ENCODE measurements at regions not wholly inside any gene's neighbourhood (a gene's known extent, or its start where the extent isn't known, plus 50 kb on each side); places are given as distances from the start of the nearest gene placed in this dataset.
A peak's percentile ranks its signal among the peaks of the same experiment; 100 is the strongest.
"Not testable (repeated sequence)": the region's sequence is repeated elsewhere in the genome, so short reads cannot be mapped to it uniquely, and the experiment has no call there.

DNA sequence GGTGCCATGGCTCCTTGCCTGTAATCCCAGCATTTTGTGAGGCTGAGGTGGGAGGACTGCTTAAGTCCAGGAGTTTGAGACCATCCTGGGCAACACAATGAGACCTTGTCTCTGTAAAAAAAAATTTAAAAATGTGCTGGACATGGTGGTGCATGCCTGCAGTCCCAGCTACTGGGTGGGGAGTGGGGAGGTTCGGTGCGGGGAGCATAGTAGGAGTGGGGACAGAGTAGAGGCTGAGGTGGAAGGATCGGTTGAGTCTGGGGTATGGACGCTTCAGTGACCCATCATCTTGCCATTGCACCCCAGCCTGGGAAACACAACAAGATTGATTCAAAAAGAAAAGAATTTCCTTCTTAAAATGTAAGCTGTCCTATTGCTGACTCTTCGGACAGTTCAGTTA, 1490.0 kb upstream of the GBE1 start:
- DNase-seq (ENCODE audit: missing footprints) (no peak), ATAC-seq (no peak)
- intact Hi-C loops (cut with DNase I), result no loop called here

DNA sequence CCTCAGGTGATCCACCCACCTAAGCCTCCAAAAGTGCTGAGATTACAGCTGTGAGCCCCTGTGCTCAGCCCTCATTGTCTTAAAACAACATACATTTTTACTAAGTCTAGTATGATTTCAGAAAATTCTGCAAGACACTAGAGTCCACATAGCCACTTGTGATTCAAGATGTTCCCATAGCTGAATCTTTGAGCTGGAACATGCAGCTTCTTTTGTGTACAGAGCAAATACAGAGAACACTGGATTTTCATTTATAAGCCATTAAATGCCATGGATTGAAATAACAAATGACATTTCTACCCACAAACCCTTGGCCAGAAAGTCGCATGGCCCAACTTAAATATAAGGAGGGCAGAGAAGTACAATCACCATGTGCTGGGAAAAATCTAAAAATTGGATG, 1489.2 kb upstream of the GBE1 start:
- intact Hi-C loops (cut with DNase I), result no loop called here
- no peak for DNase-seq (ENCODE audit: missing footprints)
- no peak for ATAC-seq

GRCh38 chr3:83248454-83248853, 1487.0 kb upstream of the GBE1 start:
- intact Hi-C loops (cut with DNase I), result no loop called here
- DNase-seq (ENCODE audit: missing footprints) (no peak), ATAC-seq (no peak)

- no peak for DNase-seq (ENCODE audit: missing footprints)
- intact Hi-C loops (cut with DNase I), result no loop called here
- ATAC-seq, result no peak
These were observed 1473.9 kb upstream of the GBE1 start for GRCh38 chr3:83235180-83235814.

DNA sequence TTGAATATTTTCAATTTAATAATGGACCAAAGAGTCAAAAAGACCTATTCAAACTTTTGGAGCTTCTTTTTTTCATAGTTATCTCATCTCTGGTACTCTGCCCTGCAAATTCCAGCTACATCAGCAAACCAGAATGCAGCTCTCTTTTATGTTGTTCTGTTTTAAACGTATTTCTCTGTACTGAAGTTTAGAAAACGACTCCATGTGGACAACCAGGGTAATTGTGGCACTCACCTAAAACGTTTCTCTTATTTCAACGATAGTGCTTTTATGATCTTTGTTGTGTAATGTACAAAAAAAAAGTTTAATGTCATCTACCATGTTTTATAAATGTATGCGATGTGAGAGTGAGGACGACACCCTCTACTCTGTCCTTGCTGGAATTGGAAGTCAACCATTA, 1472.3 kb upstream of the GBE1 start:
- ATAC-seq (no peak), DNase-seq (ENCODE audit: missing footprints) (no peak)
- intact Hi-C loops (cut with DNase I), result no loop called here

- ATAC-seq (no peak), DNase-seq (ENCODE audit: missing footprints) (no peak)
- intact Hi-C loops (cut with DNase I), result no loop called here
These were observed 1469.4 kb upstream of the GBE1 start for GRCh38 chr3:83230841-83231240.

DNA sequence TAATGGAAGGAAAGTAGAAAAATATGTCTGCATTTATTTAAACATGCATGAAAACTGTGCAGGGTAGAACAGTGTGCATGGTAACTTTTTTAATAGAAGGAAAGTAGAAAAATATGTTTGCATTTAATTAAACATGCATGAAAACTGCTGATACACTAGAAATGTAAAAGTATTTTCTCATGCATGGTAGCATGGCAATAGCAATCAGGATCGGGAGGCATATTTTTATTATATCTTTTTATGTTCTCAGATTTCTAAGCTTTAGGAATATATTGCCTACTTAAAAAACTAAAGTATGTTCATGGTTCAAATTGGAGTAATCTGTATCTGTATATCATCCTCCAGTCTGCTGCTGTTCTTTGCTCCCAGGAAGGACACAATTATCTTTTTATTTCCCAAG, 1468.9 kb upstream of the GBE1 start:
- ATAC-seq (no peak), DNase-seq (ENCODE audit: missing footprints) (no peak)

GRCh38 chr3:83226751-83227150, 1465.3 kb upstream of the GBE1 start:
- intact Hi-C loops (cut with DNase I), result no loop called here
- ATAC-seq, result no peak
- no peak for DNase-seq (ENCODE audit: missing footprints)

More for the DNA sequence above, 1468.9 kb upstream of the GBE1 start:
- intact Hi-C loops (cut with DNase I), result no loop called here

GRCh38 chr3:83224101-83224868, 1462.8 kb upstream of the GBE1 start:
- ATAC-seq, result peak; percentile 42
- DNase-seq (ENCODE audit: missing footprints), result no peak
- intact Hi-C loops (cut with DNase I), result no loop called here

DNA sequence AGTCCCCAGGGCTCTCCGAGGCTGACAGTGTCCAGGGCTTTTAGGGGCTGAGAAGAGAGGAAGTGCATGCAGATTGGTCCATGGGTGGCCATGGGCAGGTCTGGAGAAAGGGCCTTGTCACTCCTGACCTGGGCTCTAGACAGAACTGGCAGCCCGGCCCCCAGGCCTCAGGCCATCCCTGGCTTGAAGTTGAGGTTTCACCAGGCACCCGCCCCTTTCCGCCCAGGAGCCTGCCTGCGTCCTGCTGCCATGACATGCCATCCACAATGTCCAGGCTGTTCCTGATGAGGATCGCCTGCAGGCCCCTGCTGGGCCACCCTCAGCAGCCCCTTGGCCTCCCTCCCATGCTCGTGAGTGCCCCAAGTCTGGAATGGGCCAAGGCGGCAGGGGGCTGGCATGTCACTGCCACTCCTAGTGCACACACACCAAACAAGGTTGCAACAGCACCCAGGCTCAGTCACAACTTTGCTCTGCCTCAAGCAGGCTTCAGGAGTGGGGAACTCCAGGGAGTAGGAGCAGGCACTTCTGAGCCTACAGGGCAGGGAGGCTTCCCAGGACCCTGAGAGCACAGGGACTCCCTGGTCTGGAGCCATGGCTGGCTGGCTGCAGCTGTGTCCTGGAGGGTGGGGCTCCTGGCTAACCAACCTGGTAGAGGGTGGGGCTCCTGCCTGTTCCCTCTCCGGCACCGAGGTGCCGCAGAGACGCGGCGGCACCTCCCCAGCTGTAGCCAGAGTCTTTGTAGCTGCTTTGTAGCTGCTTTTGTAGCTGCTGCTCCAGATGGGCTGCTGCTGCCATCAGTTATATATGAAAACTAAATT, 1457.1 kb upstream of the GBE1 start:
- ATAC-seq (no peak), DNase-seq (ENCODE audit: missing footprints) (peak; percentile 62)

GRCh38 chr3:83217595-83218118, 1456.2 kb upstream of the GBE1 start:
- DNase-seq (ENCODE audit: missing footprints), result peak; percentile 45
- intact Hi-C loops (cut with DNase I); ATAC-seq: not testable (repeated sequence)

More for the DNA sequence above, 1457.1 kb upstream of the GBE1 start:
- intact Hi-C loops (cut with DNase I), result no loop called here

DNA sequence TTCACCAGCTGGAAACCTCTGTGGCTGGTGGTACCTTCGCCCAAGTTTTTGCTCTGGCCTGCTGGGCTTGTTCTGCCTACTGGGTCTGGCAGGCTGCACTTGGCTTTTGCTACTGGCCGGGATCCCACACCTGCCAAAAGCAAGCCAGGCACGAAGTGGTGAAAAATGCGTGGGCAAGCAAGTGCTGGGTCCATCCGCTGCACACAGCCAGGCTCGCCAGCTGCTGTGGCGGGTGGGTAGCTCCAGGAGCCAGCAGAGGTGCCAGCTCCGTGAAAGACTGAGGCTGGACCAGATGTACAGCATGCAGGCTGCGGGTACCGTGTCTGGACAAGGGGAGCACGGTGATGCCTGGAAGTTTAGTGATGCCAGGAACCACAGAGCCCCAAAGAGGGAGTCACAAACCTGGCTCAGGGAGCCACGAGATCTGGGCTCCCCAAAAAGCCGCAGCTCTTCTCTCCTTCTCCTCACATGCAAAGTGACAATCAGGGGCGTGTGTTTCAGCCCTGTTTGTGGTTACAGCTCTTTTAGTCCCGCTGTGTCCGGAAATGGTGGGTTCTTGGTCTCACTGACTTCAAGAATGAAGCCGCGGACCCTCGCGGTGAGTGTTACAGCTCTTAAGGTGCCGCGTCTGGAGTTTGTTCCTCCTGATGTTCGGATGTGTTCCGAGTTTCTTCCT, 1455.6 kb upstream of the GBE1 start:
- no peak for ATAC-seq
- DNase-seq (ENCODE audit: missing footprints), result no peak
- intact Hi-C loops (cut with DNase I), result no loop called here

DNA sequence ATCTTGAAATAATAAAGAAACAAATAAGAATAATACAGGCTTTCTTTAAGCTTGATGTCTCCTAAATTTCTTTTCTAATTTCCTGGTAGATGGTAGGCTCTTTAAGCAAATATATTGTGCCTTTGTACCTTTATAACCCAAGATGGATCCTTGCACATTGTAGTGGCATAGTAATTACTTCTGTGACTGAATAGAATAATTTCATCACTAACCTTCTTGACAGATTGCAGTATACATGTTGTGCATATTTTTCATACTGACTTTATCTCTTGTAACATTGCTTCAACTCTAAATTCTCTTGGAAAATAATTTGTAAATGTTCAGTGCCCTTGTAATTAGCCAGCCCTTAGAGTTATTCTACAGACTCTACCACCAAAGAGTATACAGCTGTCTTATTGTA, 1433.8 kb upstream of the GBE1 start:
- DNase-seq (ENCODE audit: missing footprints) (no peak), ATAC-seq (no peak)
- intact Hi-C loops (cut with DNase I), result no loop called here

DNA sequence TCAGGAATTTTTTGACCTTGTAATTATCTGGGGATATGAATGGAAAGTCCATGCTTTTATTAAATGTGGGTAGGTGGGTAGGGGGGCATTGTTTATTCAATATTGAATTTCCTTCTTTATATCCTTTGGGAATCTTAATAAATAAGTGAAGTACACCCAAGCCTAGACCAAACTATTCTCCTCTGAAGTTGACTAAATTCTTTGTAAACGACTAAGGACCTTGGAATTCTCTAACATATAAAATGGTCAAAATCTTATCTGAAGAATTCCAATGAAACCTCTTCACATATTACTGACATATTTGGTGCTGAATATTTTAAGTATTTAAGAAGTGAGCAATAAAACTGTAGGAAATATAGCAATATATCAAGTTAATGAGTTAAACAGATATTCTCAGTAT, 1432.1 kb upstream of the GBE1 start:
- intact Hi-C loops (cut with DNase I), result no loop called here
- DNase-seq (ENCODE audit: missing footprints) (no peak), ATAC-seq (no peak)

- DNase-seq (ENCODE audit: missing footprints), result no peak
- intact Hi-C loops (cut with DNase I), result no loop called here
- no peak for ATAC-seq
These were observed 1428.2 kb upstream of the GBE1 start for GRCh38 chr3:83189634-83190033.

DNA sequence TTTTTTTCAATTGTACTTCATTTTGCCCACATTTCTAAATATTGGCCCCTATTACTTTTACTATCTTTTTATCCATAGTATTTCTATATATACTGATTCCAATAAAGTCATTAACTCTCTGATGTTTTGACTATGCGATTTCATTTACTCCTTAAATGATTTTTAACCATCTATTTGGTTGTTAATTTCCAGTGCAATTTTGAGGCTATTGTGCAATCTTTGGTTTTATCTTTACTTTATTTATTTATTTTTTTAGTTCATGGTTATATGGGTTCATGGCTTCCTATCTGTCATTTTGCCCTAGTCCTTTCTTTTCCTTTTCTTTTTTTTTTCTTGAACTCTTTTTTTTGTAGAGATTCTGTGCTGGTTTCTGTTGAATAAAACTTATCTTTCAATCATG, 1408.0 kb upstream of the GBE1 start:
- intact Hi-C loops (cut with DNase I), result no loop called here
- DNase-seq (ENCODE audit: missing footprints), result no peak
- ATAC-seq, result no peak

DNA sequence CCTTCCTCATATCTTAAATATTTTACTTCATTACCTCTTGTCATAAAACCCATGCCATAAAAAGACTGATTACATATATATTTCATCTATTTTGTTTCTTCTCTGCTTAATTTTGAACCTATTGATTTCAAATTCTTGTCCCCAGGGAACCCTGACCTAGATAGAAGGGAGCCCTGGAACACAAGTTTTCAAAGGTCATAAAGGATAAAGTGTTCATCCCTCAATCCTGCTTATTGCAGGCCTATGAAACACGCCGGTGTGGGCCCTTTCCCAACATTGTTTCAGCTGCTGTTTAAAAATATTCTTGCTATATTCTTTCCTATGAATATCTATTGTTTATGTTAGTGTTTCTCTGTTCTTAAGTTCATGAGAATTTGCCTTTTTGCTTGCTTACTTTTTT, 1389.5 kb upstream of the GBE1 start:
- intact Hi-C loops (cut with DNase I), result no loop called here
- no peak for DNase-seq (ENCODE audit: missing footprints)
- ATAC-seq, result no peak

DNA sequence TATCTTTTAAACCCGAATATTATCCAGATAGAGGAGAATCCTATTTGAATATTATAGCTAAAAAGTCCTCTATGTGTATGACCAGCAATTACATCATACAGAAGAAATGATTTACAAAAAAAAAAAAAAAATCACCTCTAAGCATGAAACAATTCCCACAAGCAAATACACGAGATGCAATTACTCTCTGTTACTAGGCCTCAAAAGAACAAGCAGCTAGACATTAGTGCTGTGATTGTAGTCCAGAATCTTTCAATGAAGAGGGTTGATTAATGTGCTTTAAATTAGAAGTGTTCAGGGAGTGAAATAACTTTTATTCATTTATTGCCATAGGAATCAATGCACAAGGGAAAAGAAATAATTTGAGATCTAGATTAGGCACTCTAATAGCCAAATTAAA, 1379.5 kb upstream of the GBE1 start:
- ATAC-seq (no peak), DNase-seq (ENCODE audit: missing footprints) (no peak)
- intact Hi-C loops (cut with DNase I), result no loop called here

GRCh38 chr3:83131236-83131635, 1369.8 kb upstream of the GBE1 start:
- ATAC-seq (no peak), DNase-seq (ENCODE audit: missing footprints) (no peak)
- intact Hi-C loops (cut with DNase I), result no loop called here

Measured in Right ventricle myocardium inferior (tissue), 1 donor.